ENCODE measurements at regions not wholly inside any gene's neighbourhood (a gene's known extent, or its start where the extent isn't known, plus 50 kb on each side); places are given as distances from the start of the nearest gene placed in this dataset.
"Not testable (repeated sequence)": the region's sequence is repeated elsewhere in the genome, so short reads cannot be mapped to it uniquely, and the experiment has no call there.

GRCh38 chr13:44147233-44147632 lies 226.4 kb upstream of the SERP2 start:
- Histone ChIP-seq H3K9ac (ENCODE audit: low read length) (no peak overlapping the region), H3K9me3 (ENCODE audit: control insufficient read depth, low read depth, low read length) (no peaks in the 10 kb centered on the region), H3K36me3 (ENCODE audit: control insufficient read depth, low read depth, low read length) (no peaks in the 10 kb centered on the region), H3K4me1 (ENCODE audit: control insufficient read depth, low read depth, low read length) (peaks cover 7% of the 10 kb centered on the region), H3K27ac (ENCODE audit: low read length) (no peak overlapping the region), H3K27me3 (ENCODE audit: control insufficient read depth, insufficient read depth, low read length) (no peaks in the 10 kb centered on the region), H3K4me3 (ENCODE audit: low read length) (no peak overlapping the region)

DNA sequence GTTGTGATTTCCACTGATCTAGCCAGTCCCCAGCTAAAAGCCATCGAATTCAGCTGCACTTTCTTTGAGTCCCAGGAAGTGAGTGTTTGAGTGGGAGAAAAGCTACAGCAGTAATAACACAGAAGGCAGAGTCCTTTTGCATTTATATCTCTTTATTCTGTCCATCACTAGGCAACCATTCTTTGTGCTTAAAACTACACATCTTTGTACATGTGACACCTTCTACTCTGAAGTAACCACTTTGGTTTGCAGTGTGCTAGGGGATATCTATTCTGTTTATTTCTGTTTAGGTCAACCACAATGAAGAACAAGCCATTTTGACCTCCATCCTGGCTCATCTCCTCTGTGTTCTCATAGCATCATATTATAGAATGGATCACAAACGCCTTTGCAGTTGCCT lies 226.0 kb upstream of the SERP2 start:
- no peaks in the 10 kb centered on the region for H3K27me3 ChIP-seq (ENCODE audit: control insufficient read depth, insufficient read depth, low read length)
- no peak overlapping the region for H3K4me3 ChIP-seq (ENCODE audit: low read length)
- H3K36me3 ChIP-seq (ENCODE audit: control insufficient read depth, low read depth, low read length) = no peaks in the 10 kb centered on the region
- H3K4me1 ChIP-seq (ENCODE audit: control insufficient read depth, low read depth, low read length) = peaks cover 5% of the 10 kb centered on the region
- H3K9ac ChIP-seq (ENCODE audit: low read length) = no peak overlapping the region
- no peak overlapping the region for H3K27ac ChIP-seq (ENCODE audit: low read length)
- no peaks in the 10 kb centered on the region for H3K9me3 ChIP-seq (ENCODE audit: control insufficient read depth, low read depth, low read length)

- no peaks in the 10 kb centered on the region for H3K27me3 ChIP-seq (ENCODE audit: control insufficient read depth, insufficient read depth, low read length)
- no peaks in the 10 kb centered on the region for H3K9me3 ChIP-seq (ENCODE audit: control insufficient read depth, low read depth, low read length)
- no peaks in the 10 kb centered on the region for H3K4me1 ChIP-seq (ENCODE audit: control insufficient read depth, low read depth, low read length)
- H3K4me3 ChIP-seq (ENCODE audit: low read length) = no peak overlapping the region
- no peak overlapping the region for H3K27ac ChIP-seq (ENCODE audit: low read length)
- no peak overlapping the region for H3K9ac ChIP-seq (ENCODE audit: low read length)
- no peaks in the 10 kb centered on the region for H3K36me3 ChIP-seq (ENCODE audit: control insufficient read depth, low read depth, low read length)
These were observed 225.3 kb upstream of the SERP2 start for GRCh38 chr13:44148159-44148914.

- not testable (repeated sequence) for H3K9me3 ChIP-seq (ENCODE audit: control insufficient read depth, low read depth, low read length); H3K27me3 ChIP-seq (ENCODE audit: control insufficient read depth, insufficient read depth, low read length); H3K4me1 ChIP-seq (ENCODE audit: control insufficient read depth, low read depth, low read length); H3K4me3 ChIP-seq (ENCODE audit: low read length); H3K27ac ChIP-seq (ENCODE audit: low read length); H3K9ac ChIP-seq (ENCODE audit: low read length); H3K36me3 ChIP-seq (ENCODE audit: control insufficient read depth, low read depth, low read length)
These were observed 224.4 kb upstream of the SERP2 start for GRCh38 chr13:44149231-44149630.

GRCh38 chr13:44149821-44150220 lies 223.8 kb upstream of the SERP2 start:
- no peaks in the 10 kb centered on the region for H3K36me3 ChIP-seq (ENCODE audit: control insufficient read depth, low read depth, low read length)
- H3K27me3 ChIP-seq (ENCODE audit: control insufficient read depth, insufficient read depth, low read length) = no peaks in the 10 kb centered on the region
- no peaks in the 10 kb centered on the region for H3K9me3 ChIP-seq (ENCODE audit: control insufficient read depth, low read depth, low read length)
- no peak overlapping the region for H3K27ac ChIP-seq (ENCODE audit: low read length)
- no peak overlapping the region for H3K9ac ChIP-seq (ENCODE audit: low read length)
- H3K4me1 ChIP-seq (ENCODE audit: control insufficient read depth, low read depth, low read length) = no peaks in the 10 kb centered on the region
- no peak overlapping the region for H3K4me3 ChIP-seq (ENCODE audit: low read length)

- no peaks in the 10 kb centered on the region for H3K36me3 ChIP-seq (ENCODE audit: control insufficient read depth, low read depth, low read length)
- H3K4me3 ChIP-seq (ENCODE audit: low read length) = no peak overlapping the region
- peaks cover 5% of the 10 kb centered on the region for H3K4me1 ChIP-seq (ENCODE audit: control insufficient read depth, low read depth, low read length)
- H3K9ac ChIP-seq (ENCODE audit: low read length) = no peak overlapping the region
- H3K9me3 ChIP-seq (ENCODE audit: control insufficient read depth, low read depth, low read length) = no peaks in the 10 kb centered on the region
- H3K27me3 ChIP-seq (ENCODE audit: control insufficient read depth, insufficient read depth, low read length) = no peaks in the 10 kb centered on the region
- no peak overlapping the region for H3K27ac ChIP-seq (ENCODE audit: low read length)
These were observed 222.2 kb upstream of the SERP2 start for GRCh38 chr13:44151474-44151873.

- H3K27ac ChIP-seq (ENCODE audit: low read length) = no peak overlapping the region
- no peaks in the 10 kb centered on the region for H3K9me3 ChIP-seq (ENCODE audit: control insufficient read depth, low read depth, low read length)
- H3K27me3 ChIP-seq (ENCODE audit: control insufficient read depth, insufficient read depth, low read length) = no peaks in the 10 kb centered on the region
These were observed 220.1 kb upstream of the SERP2 start for GRCh38 chr13:44153496-44153895.

GRCh38 chr13:44155422-44156293 lies 218.0 kb upstream of the SERP2 start:
- Histone ChIP-seq H3K27me3 (ENCODE audit: control insufficient read depth, insufficient read depth, low read length) (no peaks in the 10 kb centered on the region), H3K9me3 (ENCODE audit: control insufficient read depth, low read depth, low read length) (no peaks in the 10 kb centered on the region), H3K9ac (ENCODE audit: low read length) (no peak overlapping the region), H3K27ac (ENCODE audit: low read length) (no peak overlapping the region), H3K4me3 (ENCODE audit: low read length) (no peak overlapping the region), H3K36me3 (ENCODE audit: control insufficient read depth, low read depth, low read length) (no peaks in the 10 kb centered on the region), H3K4me1 (ENCODE audit: control insufficient read depth, low read depth, low read length) (peaks cover 5% of the 10 kb centered on the region)

More at GRCh38 chr13:44153496-44153895, 220.1 kb upstream of the SERP2 start:
- Histone ChIP-seq H3K36me3 (ENCODE audit: control insufficient read depth, low read depth, low read length) (no peaks in the 10 kb centered on the region), H3K4me3 (ENCODE audit: low read length) (no peak overlapping the region), H3K4me1 (ENCODE audit: control insufficient read depth, low read depth, low read length) (peaks cover 5% of the 10 kb centered on the region), H3K9ac (ENCODE audit: low read length) (no peak overlapping the region)

GRCh38 chr13:44156294-44156658 lies 217.3 kb upstream of the SERP2 start:
- Histone ChIP-seq H3K36me3 (ENCODE audit: control insufficient read depth, low read depth, low read length) (no peaks in the 10 kb centered on the region), H3K4me3 (ENCODE audit: low read length) (no peak overlapping the region), H3K4me1 (ENCODE audit: control insufficient read depth, low read depth, low read length) (peaks cover 5% of the 10 kb centered on the region), H3K9ac (ENCODE audit: low read length) (no peak overlapping the region), H3K27ac (ENCODE audit: low read length) (no peak overlapping the region), H3K9me3 (ENCODE audit: control insufficient read depth, low read depth, low read length) (no peaks in the 10 kb centered on the region), H3K27me3 (ENCODE audit: control insufficient read depth, insufficient read depth, low read length) (no peaks in the 10 kb centered on the region)

GRCh38 chr13:44157606-44158005 lies 216.0 kb upstream of the SERP2 start:
- Histone ChIP-seq H3K4me3 (ENCODE audit: low read length) (no peak overlapping the region), H3K27me3 (ENCODE audit: control insufficient read depth, insufficient read depth, low read length) (no peaks in the 10 kb centered on the region), H3K4me1 (ENCODE audit: control insufficient read depth, low read depth, low read length) (peaks cover 5% of the 10 kb centered on the region), H3K36me3 (ENCODE audit: control insufficient read depth, low read depth, low read length) (no peaks in the 10 kb centered on the region), H3K9ac (ENCODE audit: low read length) (no peak overlapping the region), H3K9me3 (ENCODE audit: control insufficient read depth, low read depth, low read length) (no peaks in the 10 kb centered on the region), H3K27ac (ENCODE audit: low read length) (no peak overlapping the region)

- Histone ChIP-seq H3K9me3 (ENCODE audit: control insufficient read depth, low read depth, low read length) (no peaks in the 10 kb centered on the region), H3K27ac (ENCODE audit: low read length) (no peak overlapping the region), H3K36me3 (ENCODE audit: control insufficient read depth, low read depth, low read length) (no peaks in the 10 kb centered on the region), H3K4me1 (ENCODE audit: control insufficient read depth, low read depth, low read length) (peaks cover 5% of the 10 kb centered on the region), H3K27me3 (ENCODE audit: control insufficient read depth, insufficient read depth, low read length) (no peaks in the 10 kb centered on the region), H3K9ac (ENCODE audit: low read length) (no peak overlapping the region), H3K4me3 (ENCODE audit: low read length) (no peak overlapping the region)
These were observed 215.5 kb upstream of the SERP2 start for GRCh38 chr13:44158098-44158521.
